Bronchial epithelial cell (primary cell): ENCODE measurements at regions not wholly inside any gene's neighbourhood (a gene's known extent, or its start where the extent isn't known, plus 50 kb on each side); places are given as distances from the start of the nearest gene placed in this dataset.

ENCODE experiments used
- DNase-seq: peaks from one replicate; pipeline ENCODE4 v3.0.0-alpha.2; 2010; ENCODE audit warnings: low read depth
- FAIRE-seq: peaks from 2 replicates; lab custom pipeline; 2011; peaks lifted over from hg19 to GRCh38; lab: Jason Lieb, UNC
- H3K27me3 ChIP-seq: 2 replicates; pipeline ENCODE4 v1.5.1; 2011; ENCODE audit warnings: low read length; ENCODE audit not compliant: control insufficient read depth, insufficient read depth
- H3K36me3 ChIP-seq: 2 replicates; pipeline ENCODE4 v1.5.1; 2011; ENCODE audit warnings: low read length; ENCODE audit not compliant: control insufficient read depth, insufficient read depth
- H3K4me3 ChIP-seq: 2 replicates; pipeline ENCODE4 v1.5.1; 2011; ENCODE audit warnings: mild to moderate bottlenecking, low read depth, low read length, control low read depth
- TF ChIP-seq, protein P1 (sequence below): IDR thresholded peaks from 2 replicates; pipeline ENCODE4 v1.5.1; 2011; ENCODE audit warnings: mild to moderate bottlenecking, moderate library complexity, low read length, control low read depth, inconsistent platforms; ENCODE audit not compliant: insufficient read depth, severe bottlenecking

DNA sequence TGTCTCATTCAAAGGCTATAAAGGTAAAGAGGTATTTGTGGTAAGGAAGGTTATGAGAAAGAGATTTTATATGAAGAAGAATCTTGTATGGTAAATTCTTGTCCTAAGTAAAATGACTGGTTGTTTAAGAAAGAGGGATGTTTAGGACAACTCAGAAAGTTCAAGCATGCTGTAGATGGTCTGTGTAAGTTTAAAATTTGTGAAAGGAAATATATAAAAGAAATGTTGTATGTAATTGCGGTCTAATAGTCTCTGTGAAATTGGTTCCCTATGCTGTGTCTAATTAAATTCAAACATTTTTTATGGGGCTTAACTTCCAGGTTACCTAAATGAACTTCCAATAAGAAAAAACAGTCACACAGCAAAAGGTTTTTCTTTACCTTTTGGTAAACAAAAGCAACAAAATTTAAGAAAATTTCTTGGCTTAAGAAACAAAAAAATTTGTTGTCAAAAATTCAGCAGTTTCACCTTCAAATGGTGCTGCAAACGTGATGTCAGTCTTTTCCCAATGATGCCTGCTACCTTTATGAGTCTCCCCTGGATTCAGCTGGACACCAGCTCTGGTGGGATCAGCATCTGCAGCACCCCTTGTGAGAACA lies 83.0 kb upstream of the FCN1 start:
- Histone ChIP-seq H3K27me3 (no peaks in the 10 kb centered on the region), H3K4me3 (no peak overlapping the region), H3K36me3 (no peaks in the 10 kb centered on the region)
- DNase-seq (no peak), FAIRE-seq (no peak)
- TF ChIP-seq, protein P1, sequence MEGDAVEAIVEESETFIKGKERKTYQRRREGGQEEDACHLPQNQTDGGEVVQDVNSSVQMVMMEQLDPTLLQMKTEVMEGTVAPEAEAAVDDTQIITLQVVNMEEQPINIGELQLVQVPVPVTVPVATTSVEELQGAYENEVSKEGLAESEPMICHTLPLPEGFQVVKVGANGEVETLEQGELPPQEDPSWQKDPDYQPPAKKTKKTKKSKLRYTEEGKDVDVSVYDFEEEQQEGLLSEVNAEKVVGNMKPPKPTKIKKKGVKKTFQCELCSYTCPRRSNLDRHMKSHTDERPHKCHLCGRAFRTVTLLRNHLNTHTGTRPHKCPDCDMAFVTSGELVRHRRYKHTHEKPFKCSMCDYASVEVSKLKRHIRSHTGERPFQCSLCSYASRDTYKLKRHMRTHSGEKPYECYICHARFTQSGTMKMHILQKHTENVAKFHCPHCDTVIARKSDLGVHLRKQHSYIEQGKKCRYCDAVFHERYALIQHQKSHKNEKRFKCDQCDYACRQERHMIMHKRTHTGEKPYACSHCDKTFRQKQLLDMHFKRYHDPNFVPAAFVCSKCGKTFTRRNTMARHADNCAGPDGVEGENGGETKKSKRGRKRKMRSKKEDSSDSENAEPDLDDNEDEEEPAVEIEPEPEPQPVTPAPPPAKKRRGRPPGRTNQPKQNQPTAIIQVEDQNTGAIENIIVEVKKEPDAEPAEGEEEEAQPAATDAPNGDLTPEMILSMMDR, result no peak

GRCh38 chr9:135001526-135001925 lies 83.8 kb upstream of the FCN1 start:
- TF ChIP-seq, protein P1, result no peak
- DNase-seq (no peak), FAIRE-seq (no peak)
- no peak overlapping the region for H3K4me3 ChIP-seq
- H3K36me3 ChIP-seq, result no peaks in the 10 kb centered on the region
- no peaks in the 10 kb centered on the region for H3K27me3 ChIP-seq

- Histone ChIP-seq H3K4me3 (no peak overlapping the region), H3K27me3 (no peaks in the 10 kb centered on the region), H3K36me3 (no peaks in the 10 kb centered on the region)
- no peak for DNase-seq
- TF ChIP-seq, protein P1, result no peak
- FAIRE-seq, result no peak
Observed at GRCh38 chr9:135002336-135002735, 84.6 kb upstream of the FCN1 start.

DNA sequence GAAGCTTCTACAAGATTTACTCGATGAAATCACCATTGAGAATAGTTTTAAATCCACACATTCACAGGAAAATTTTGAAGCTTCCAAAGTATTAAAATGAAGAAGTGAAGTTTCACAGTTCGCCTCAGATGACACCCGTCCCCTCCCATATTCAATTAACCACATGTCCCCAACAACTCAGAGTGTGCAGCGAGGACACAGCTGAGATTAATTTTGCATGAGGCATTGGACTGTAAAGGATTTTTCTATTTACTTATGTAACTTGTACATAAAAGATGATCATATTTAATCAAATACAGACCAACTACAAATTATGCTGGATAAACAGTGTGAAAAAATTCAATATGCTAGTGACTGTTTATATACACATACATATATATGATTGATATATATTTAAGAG lies 84.7 kb upstream of the OLFM1 start:
- Histone ChIP-seq H3K36me3 (no peaks in the 10 kb centered on the region), H3K4me3 (no peak overlapping the region), H3K27me3 (no peaks in the 10 kb centered on the region)
- FAIRE-seq, result no peak
- DNase-seq, result no peak
- TF ChIP-seq, protein P1, result no peak

DNA sequence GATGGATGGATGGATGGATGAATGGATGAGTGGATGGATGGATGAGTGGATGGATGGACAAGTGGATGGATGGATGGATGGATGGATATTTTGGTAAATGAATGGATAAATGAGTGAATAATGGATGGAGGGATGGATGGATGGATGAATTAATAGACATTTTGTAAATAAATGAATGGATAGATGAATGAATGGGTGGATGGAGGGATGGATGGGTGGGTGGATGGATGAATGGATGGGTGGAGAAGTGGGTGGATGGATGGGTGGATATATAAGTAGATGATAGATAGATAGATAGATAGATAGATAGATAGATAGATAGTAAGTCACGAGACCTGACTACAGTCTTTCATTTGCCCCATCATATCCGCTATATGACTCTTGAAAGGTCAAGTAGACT lies 82.7 kb upstream of the OLFM1 start:
- Histone ChIP-seq H3K4me3 (no peak overlapping the region), H3K27me3 (no peaks in the 10 kb centered on the region), H3K36me3 (no peaks in the 10 kb centered on the region)
- TF ChIP-seq, protein P1, result no peak
- DNase-seq (no peak), FAIRE-seq (no peak)
